Loucy (cell line): ENCODE measurements at regions not wholly inside any gene's neighbourhood (a gene's known extent, or its start where the extent isn't known, plus 50 kb on each side); places are given as distances from the start of the nearest gene placed in this dataset.

ENCODE experiments used
- EZH2phosphoT487 ChIP-seq: fragments of 200-600 bp; IDR thresholded peaks from 2 replicates; pipeline ENCODE4 v1.6.1; 2018; ENCODE audit warnings: antibody characterized with exemption, mild to moderate bottlenecking, moderate library complexity, borderline replicate concordance
- TF ChIP-seq, protein P1 (sequence below): fragments of 200-600 bp; sonication (generic); conservative IDR thresholded peaks from 2 replicates; pipeline ENCODE4 v1.5.1; 2014; ENCODE audit warnings: mild to moderate bottlenecking, antibody characterized with exemption, low read length

DNA sequence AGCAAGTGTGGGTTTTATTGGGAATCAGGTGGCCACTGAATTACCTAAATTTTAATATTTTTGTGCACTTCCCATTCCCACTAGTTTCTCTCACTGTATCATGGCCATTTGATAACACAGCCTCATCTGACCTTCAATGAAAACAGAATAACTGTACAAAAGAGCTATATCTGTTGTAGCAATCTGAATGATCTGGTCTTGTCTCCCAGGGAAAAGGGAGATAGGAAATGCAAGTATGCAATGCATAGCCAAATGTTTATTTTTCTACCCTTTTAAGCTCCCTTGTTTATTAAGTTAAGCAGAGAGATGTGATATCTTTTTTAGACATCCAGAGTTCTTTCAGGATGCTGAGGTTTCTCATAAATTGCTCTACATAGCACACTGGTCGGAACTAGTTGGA lies 288.3 kb upstream of the CLINT1 start:
- TF ChIP-seq, protein P1, sequence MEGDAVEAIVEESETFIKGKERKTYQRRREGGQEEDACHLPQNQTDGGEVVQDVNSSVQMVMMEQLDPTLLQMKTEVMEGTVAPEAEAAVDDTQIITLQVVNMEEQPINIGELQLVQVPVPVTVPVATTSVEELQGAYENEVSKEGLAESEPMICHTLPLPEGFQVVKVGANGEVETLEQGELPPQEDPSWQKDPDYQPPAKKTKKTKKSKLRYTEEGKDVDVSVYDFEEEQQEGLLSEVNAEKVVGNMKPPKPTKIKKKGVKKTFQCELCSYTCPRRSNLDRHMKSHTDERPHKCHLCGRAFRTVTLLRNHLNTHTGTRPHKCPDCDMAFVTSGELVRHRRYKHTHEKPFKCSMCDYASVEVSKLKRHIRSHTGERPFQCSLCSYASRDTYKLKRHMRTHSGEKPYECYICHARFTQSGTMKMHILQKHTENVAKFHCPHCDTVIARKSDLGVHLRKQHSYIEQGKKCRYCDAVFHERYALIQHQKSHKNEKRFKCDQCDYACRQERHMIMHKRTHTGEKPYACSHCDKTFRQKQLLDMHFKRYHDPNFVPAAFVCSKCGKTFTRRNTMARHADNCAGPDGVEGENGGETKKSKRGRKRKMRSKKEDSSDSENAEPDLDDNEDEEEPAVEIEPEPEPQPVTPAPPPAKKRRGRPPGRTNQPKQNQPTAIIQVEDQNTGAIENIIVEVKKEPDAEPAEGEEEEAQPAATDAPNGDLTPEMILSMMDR = no peak
- no peak for TF ChIP-seq EZH2phosphoT487
